HepG2 (cell line): ENCODE measurements at regions not wholly inside any gene's neighbourhood (a gene's known extent, or its start where the extent isn't known, plus 50 kb on each side); places are given as distances from the start of the nearest gene placed in this dataset.

Source experiments
- ATAC-seq: fragments of 200-7000 bp; cut with Tn5 transposase; 3 replicates; pipeline ENCODE4 v1.9.1; 2020; ENCODE audit warnings: mild to moderate bottlenecking, moderate library complexity
- BruUV-seq: library from RNA; stranded (reverse); fragments of 400-500 nt; replicated peaks from 2 replicates; lab custom pipeline; 2021; lab: Mats Ljungman, UMichigan
- CTCF ChIA-PET: fragments of 300-600 bp; formaldehyde crosslinking; extraction: SDS; loops from one replicate; lab custom pipeline; 2021; ENCODE audit warnings: low total read pairs, inconsistent platforms, low intra/inter-chr PET ratio; lab: Yijun Ruan, JAX
- POLR2A ChIA-PET: fragments of 350-600 bp; sonication (Branson Sonifier 250); formaldehyde crosslinking; loops from one replicate; lab custom pipeline; 2020; ENCODE audit warnings: antibody characterized with exemption, inconsistent platforms; lab: Yijun Ruan, JAX
- DNase-seq: peaks from one replicate; pipeline ENCODE4 v3.0.0-alpha.2; 2015; ENCODE audit warnings: low spot score
- FAIRE-seq: peaks from 3 replicates; lab custom pipeline; 2011; peaks lifted over from hg19 to GRCh38; lab: Jason Lieb, UNC
- H2AFZ ChIP-seq: one replicate; pipeline ENCODE4 v1.6.1; 2011; ENCODE audit warnings: low read length, inconsistent platforms
- H3K27ac ChIP-seq: fragments of 300-600 bp; 3 replicates; pipeline ENCODE4 v1.8.0; 2011; ENCODE audit warnings: mixed run types, mild to moderate bottlenecking, mixed read lengths, low read length, inconsistent platforms; ENCODE audit not compliant: insufficient read depth; ENCODE audit errors: extremely low read length
- H3K27me3 ChIP-seq, 2 experiments: fragments of 200-600 bp in 1 of 2; 2 replicates in 1 of 2; 3 replicates in 1 of 2; pipeline versions ENCODE4 v1.6.0 to v1.8.0; 2011; ENCODE audit warnings: low read length in 2 of 2, mild to moderate bottlenecking in 2 of 2, moderate library complexity in 2 of 2, inconsistent platforms in 1 of 2; ENCODE audit not compliant: insufficient read depth in 2 of 2, control insufficient read depth in 1 of 2
- H3K36me3 ChIP-seq, 2 experiments: fragments of 200-600 bp in 1 of 2; replicated peaks in 1 of 2; 2 replicates in 1 of 2; 3 replicates in 1 of 2; pipeline versions ENCODE4 v1.5.1 to v1.8.0; 2011; ENCODE audit warnings: low read length in 2 of 2, inconsistent platforms in 1 of 2; ENCODE audit not compliant: insufficient read depth in 2 of 2, control insufficient read depth in 1 of 2
- H3K4me1 ChIP-seq: 2 replicates; pipeline ENCODE4 v1.5.1; 2012; ENCODE audit warnings: low read length, inconsistent platforms; ENCODE audit not compliant: insufficient read depth
- H3K4me2 ChIP-seq: 2 replicates; pipeline ENCODE4 v1.6.0; 2011; ENCODE audit warnings: low read depth, low read length, inconsistent platforms
- H3K4me3 ChIP-seq, 3 experiments: fragments of 200-600 bp in 1 of 3; sonication (generic), shearing (Covaris generic) in 1 of 3; replicated peaks in 1 of 3; 2 replicates each; pipeline ENCODE4 v1.5.1; 2011 to 2016; ENCODE audit warnings: low read length in 3 of 3, inconsistent platforms in 2 of 3, low read depth in 2 of 3, mild to moderate bottlenecking in 2 of 3, control low read depth in 1 of 3, mixed read lengths in 1 of 3; ENCODE audit not compliant: insufficient read depth in 1 of 3
- H3K79me2 ChIP-seq: one replicate; pipeline ENCODE4 v1.6.1; 2011; ENCODE audit warnings: low read length, inconsistent platforms; ENCODE audit not compliant: insufficient read depth
- H3K9ac ChIP-seq: 2 replicates; pipeline ENCODE4 v1.6.0; 2011; ENCODE audit warnings: mild to moderate bottlenecking, low read depth, low read length, inconsistent platforms; ENCODE audit not compliant: insufficient read depth
- H3K9me3 ChIP-seq: 2 replicates; pipeline ENCODE4 v1.5.1; 2012; ENCODE audit warnings: mild to moderate bottlenecking, low read length
- H4K20me1 ChIP-seq: 2 replicates; pipeline ENCODE4 v1.6.0; 2011; ENCODE audit warnings: inconsistent platforms, mild to moderate bottlenecking, low read length, moderate library complexity; ENCODE audit not compliant: insufficient read depth
- ATAD3A ChIP-seq: sonication (generic); formaldehyde crosslinking; IDR thresholded peaks from 2 replicates; pipeline ENCODE4 v1.4.0; 2020; ENCODE audit warnings: missing genetic modification reagents
- ATF4 ChIP-seq, 2 experiments: fragments of 450-650 bp in 1 of 2; sonication (generic) in 1 of 2; formaldehyde crosslinking; IDR thresholded peaks; 2 replicates each; pipeline versions ENCODE4 v1.5.0 to v1.8.0; 2020 to 2022; ENCODE audit warnings: mild to moderate bottlenecking in 1 of 2, missing genetic modification reagents in 1 of 2
- ATF7 ChIP-seq, 2 experiments: fragments of 450-650 bp in 1 of 2; sonication (generic) in 1 of 2; formaldehyde crosslinking in 1 of 2; IDR thresholded peaks; 2 replicates each; pipeline versions ENCODE4 v1.4.0 to v1.6.1; 2016 to 2020; ENCODE audit warnings: antibody characterized with exemption in 1 of 2, mild to moderate bottlenecking in 1 of 2, missing genetic modification reagents in 1 of 2
- CEBPB ChIP-seq: IDR thresholded peaks from 2 replicates; pipeline ENCODE4 v1.6.1; 2011; ENCODE audit warnings: low read depth, low read length, improper control_type of control experiment, borderline replicate concordance
- CREB1 ChIP-seq, 2 experiments: fragments of 450-650 bp in 1 of 2; IDR thresholded peaks; 2 replicates each; pipeline ENCODE4 v1.6.1; 2016 to 2017; ENCODE audit warnings: control low read depth in 1 of 2, mild to moderate bottlenecking in 1 of 2, missing compliant biosample characterization in 1 of 2, missing genetic modification characterization in 1 of 2
- HOXA7 ChIP-seq: sonication (generic); formaldehyde crosslinking; IDR thresholded peaks from 2 replicates; pipeline ENCODE4 v1.8.1; 2022; ENCODE audit warnings: mild to moderate bottlenecking, missing genetic modification reagents, moderate library complexity
- IKZF4 ChIP-seq: sonication (generic); formaldehyde crosslinking; IDR thresholded peaks from 2 replicates; pipeline ENCODE4 v1.5.1; 2020; ENCODE audit warnings: borderline replicate concordance, mild to moderate bottlenecking, low read depth, missing genetic modification reagents; ENCODE audit errors: not compliant biosample characterization
- XBP1 ChIP-seq: sonication (generic); formaldehyde crosslinking; IDR thresholded peaks from 2 replicates; pipeline ENCODE4 v1.5.0; 2020; ENCODE audit warnings: missing genetic modification reagents
- ZNF432 ChIP-seq: sonication (generic); formaldehyde crosslinking; IDR thresholded peaks from 2 replicates; pipeline ENCODE4 v1.5.0; 2020; ENCODE audit warnings: missing genetic modification reagents, mild to moderate bottlenecking, borderline replicate concordance
- WGBS: methylation state at CpG from one replicate; pipeline ENCODE4 v1.1.6; 2017; ENCODE audit warnings: low lambda C conversion rate; 5-methylcytosine and 5-hydroxymethylcytosine counted together
- in situ Hi-C: cut with HindIII; loops from 2 replicates; pipeline ENCODE4 v1.10.0; 2017; ENCODE audit warnings: low pct_unique_long_range_greater_than_20kb; ENCODE audit not compliant: extremely low pct_ligation_motif_present
- intact Hi-C: fragments of 100-400 bp; cut with micrococcal nuclease; formaldehyde crosslinking; loops from one replicate; pipeline ENCODE4 v1.10.0; 2022; ENCODE audit not compliant: unreplicated experiment

- peak overlapping the region; percentile 19 for H2AFZ ChIP-seq
- FAIRE-seq (no peak), DNase-seq (no peak), ATAC-seq (no peak)
- ChIA-PET CTCF (no interaction called here), POLR2A (no interaction called here)
- WGBS = 22% methylated on average over 8 of the region's 8 CpGs
- H3K4me1 ChIP-seq = no peaks in the 10 kb centered on the region
- in situ Hi-C loops = no loop called here
- no peak overlapping the region for H3K4me2 ChIP-seq
- H3K9me3 ChIP-seq = no peaks in the 10 kb centered on the region
- no TSS peak for BruUV-seq
- no peaks in the 10 kb centered on the region for H3K79me2 ChIP-seq
- H3K9ac ChIP-seq = no peak overlapping the region
- no peaks in the 10 kb centered on the region; a peak in 1 of 5 replicates for H3K27me3 ChIP-seq
- no peaks in the 10 kb centered on the region for H4K20me1 ChIP-seq
- H3K36me3 ChIP-seq = no peaks in the 10 kb centered on the region
- H3K27ac ChIP-seq = no peak overlapping the region
- TF ChIP-seq CREB1 (IDR thresholded peaks at IDR 0.05) (peak; percentile 93), CREB1 (CRISPR knock-in tag; IDR thresholded peaks at IDR 0.05) (no peak), ZNF432 (CRISPR knock-in tag) (no peak), ATF7 (IDR thresholded peaks at IDR 0.05) (peak; percentile 99), ATF7 (CRISPR knock-in tag; IDR thresholded peaks at IDR 0.05) (no peak)
- intact Hi-C loops = no loop called here
- no peak overlapping the region for H3K4me3 ChIP-seq
These were observed 61.3 kb downstream of the ZNF22 start for GRCh38 chr10:45061982-45062381.

DNA sequence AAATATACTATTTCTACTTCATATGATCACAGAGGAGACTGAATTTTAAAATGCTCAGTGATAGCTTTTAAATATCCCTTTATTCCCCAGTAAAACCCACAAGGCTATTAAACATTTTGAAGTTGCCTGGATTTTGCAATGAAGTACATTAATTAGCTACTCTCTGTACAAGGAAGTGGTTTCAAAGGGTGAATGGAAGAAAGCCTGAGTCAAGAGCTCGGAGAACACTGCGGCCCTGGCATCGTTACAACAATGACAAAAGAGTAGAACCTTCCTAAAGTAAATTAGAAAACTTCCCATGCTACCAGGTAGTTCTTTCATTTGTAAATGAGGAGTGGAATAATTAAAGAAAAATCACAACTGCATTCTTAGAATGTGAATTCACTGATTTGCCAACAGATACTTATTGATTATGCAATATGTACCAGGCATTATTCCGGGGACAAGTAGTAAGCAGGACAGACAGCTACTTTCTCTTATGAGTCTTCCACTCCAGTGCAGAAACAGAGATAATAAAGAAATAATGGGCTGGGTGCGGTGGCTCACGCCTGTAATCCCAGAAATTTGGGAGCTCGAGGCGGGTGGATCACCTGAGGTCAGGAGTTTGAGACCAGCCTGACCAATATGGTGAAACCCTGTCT, 63.0 kb downstream of the ZNF22 start:
- Histone ChIP-seq H3K9me3 (no peaks in the 10 kb centered on the region), H2AFZ (no peak overlapping the region), H3K4me1 (no peaks in the 10 kb centered on the region), H3K27me3 (no peaks in the 10 kb centered on the region; a peak in 1 of 5 replicates), H3K4me3 (no peak overlapping the region), H3K79me2 (no peaks in the 10 kb centered on the region), H4K20me1 (no peaks in the 10 kb centered on the region), H3K27ac (no peak overlapping the region), H3K4me2 (no peak overlapping the region), H3K36me3 (no peaks in the 10 kb centered on the region), H3K9ac (no peak overlapping the region)
- CTCF ChIA-PET = no interaction called here
- 29% methylated on average over 8 of the region's 8 CpGs for WGBS
- FAIRE-seq (no peak), ATAC-seq (no peak), DNase-seq (no peak)
- POLR2A ChIA-PET = no interaction called here
- in situ Hi-C loops = no loop called here
- BruUV-seq = no TSS peak
- intact Hi-C loops = no loop called here
- TF ChIP-seq ATAD3A (no peak), CEBPB (peak; percentile 48), XBP1 (CRISPR knock-in tag) (no peak), ATF4 (CRISPR knock-in tag; IDR thresholded peaks at IDR 0.05) (no peak), IKZF4 (CRISPR knock-in tag) (no peak), HOXA7 (CRISPR knock-in tag) (no peak)
